ENCODE measurements at regions not wholly inside any gene's neighbourhood (a gene's known extent, or its start where the extent isn't known, plus 50 kb on each side); places are given as distances from the start of the nearest gene placed in this dataset.

GRCh38 chr10:2436933-2437332, 630.4 kb upstream of the PFKP start:
- no peak for TF ChIP-seq Cebpa-rat (IDR thresholded peaks at IDR 0.05)
- Histone ChIP-seq H3K4me3 (no peak overlapping the region), H3K4me1 (no peaks in the 10 kb centered on the region; a peak in 1 of 20 replicates), H3K4me2 (no peak overlapping the region), H3K9me3 (replicated peaks in 1 of 11) (peaks cover 0 to 11% (median 0%) of the 10 kb centered on the region in 11 experiments; a peak in 4 of 22 replicates), H3K27ac (no peak overlapping the region), H4K20me1 (no peaks in the 10 kb centered on the region), H3K36me3 (no peaks in the 10 kb centered on the region), H3K9ac (no peak overlapping the region), H3K27me3 (no peaks in the 10 kb centered on the region)

- Histone ChIP-seq H3K36me3 (no peaks in the 10 kb centered on the region), H3K27me3 (no peaks in the 10 kb centered on the region), H3K9me3 (replicated peaks in 1 of 11) (peaks cover 0 to 11% (median 0%) of the 10 kb centered on the region in 11 experiments; a peak in 4 of 22 replicates), H4K20me1 (no peaks in the 10 kb centered on the region), H3K27ac (no peak overlapping the region), H3K4me2 (no peak overlapping the region), H3K4me1 (no peaks in the 10 kb centered on the region), H3K4me3 (no peak overlapping the region), H3K9ac (no peak overlapping the region)
- no peak for TF ChIP-seq Cebpa-rat (IDR thresholded peaks at IDR 0.05)
These were observed 635.4 kb upstream of the PFKP start for GRCh38 chr10:2431961-2432360.

GRCh38 chr10:2427412-2427811, 639.9 kb upstream of the PFKP start:
- H3K4me3 ChIP-seq, result no peak overlapping the region
- H3K9me3 ChIP-seq (replicated peaks in 1 of 11), result no peaks in the 10 kb centered on the region
- no peak for TF ChIP-seq Cebpa-rat (IDR thresholded peaks at IDR 0.05)
- H4K20me1 ChIP-seq, result no peaks in the 10 kb centered on the region
- no peaks in the 10 kb centered on the region for H3K27me3 ChIP-seq
- no peak overlapping the region for H3K4me2 ChIP-seq
- no peaks in the 10 kb centered on the region for H3K36me3 ChIP-seq
- H3K27ac ChIP-seq, result no peak overlapping the region
- no peak overlapping the region for H3K9ac ChIP-seq
- H3K4me1 ChIP-seq, result no peaks in the 10 kb centered on the region

GRCh38 chr10:2425320-2425719, 642.0 kb upstream of the PFKP start:
- H3K9me3 ChIP-seq (replicated peaks in 1 of 11), result no peaks in the 10 kb centered on the region
- H3K4me1 ChIP-seq, result no peaks in the 10 kb centered on the region
- H3K9ac ChIP-seq, result no peak overlapping the region
- H3K4me3 ChIP-seq, result no peak overlapping the region
- H3K4me2 ChIP-seq, result no peak overlapping the region
- H3K27me3 ChIP-seq, result no peaks in the 10 kb centered on the region
- no peaks in the 10 kb centered on the region for H4K20me1 ChIP-seq
- no peaks in the 10 kb centered on the region for H3K36me3 ChIP-seq
- H3K27ac ChIP-seq, result no peak overlapping the region
- TF ChIP-seq Cebpa-rat (IDR thresholded peaks at IDR 0.05), result no peak

GRCh38 chr10:2414562-2414961, 652.8 kb upstream of the PFKP start:
- H3K36me3 ChIP-seq, result no peaks in the 10 kb centered on the region
- H3K27ac ChIP-seq, result no peak overlapping the region
- no peak for TF ChIP-seq Cebpa-rat (IDR thresholded peaks at IDR 0.05)
- no peak overlapping the region for H3K9ac ChIP-seq
- H3K4me2 ChIP-seq, result no peak overlapping the region
- no peaks in the 10 kb centered on the region for H3K27me3 ChIP-seq
- no peak overlapping the region for H3K4me3 ChIP-seq
- H4K20me1 ChIP-seq, result no peaks in the 10 kb centered on the region
- H3K9me3 ChIP-seq (replicated peaks in 1 of 11), result no peaks in the 10 kb centered on the region
- H3K4me1 ChIP-seq, result no peaks in the 10 kb centered on the region

- no peaks in the 10 kb centered on the region for H4K20me1 ChIP-seq
- TF ChIP-seq Cebpa-rat (IDR thresholded peaks at IDR 0.05), result no peak
- no peak overlapping the region for H3K4me3 ChIP-seq
- no peaks in the 10 kb centered on the region for H3K36me3 ChIP-seq
- no peaks in the 10 kb centered on the region for H3K4me1 ChIP-seq
- no peak overlapping the region for H3K9ac ChIP-seq
- no peaks in the 10 kb centered on the region for H3K9me3 ChIP-seq (replicated peaks in 1 of 11)
- no peak overlapping the region for H3K27ac ChIP-seq
- H3K27me3 ChIP-seq, result no peaks in the 10 kb centered on the region
- H3K4me2 ChIP-seq, result no peak overlapping the region
These were observed 653.3 kb upstream of the PFKP start for GRCh38 chr10:2414039-2414438.

- H3K9ac ChIP-seq, result no peak overlapping the region
- H3K36me3 ChIP-seq, result no peaks in the 10 kb centered on the region
- no peak overlapping the region for H3K4me3 ChIP-seq
- no peaks in the 10 kb centered on the region for H3K9me3 ChIP-seq (replicated peaks in 1 of 11)
- no peak overlapping the region for H3K27ac ChIP-seq
- H4K20me1 ChIP-seq, result no peaks in the 10 kb centered on the region
- no peaks in the 10 kb centered on the region for H3K27me3 ChIP-seq
- H3K4me2 ChIP-seq, result no peak overlapping the region
- H3K4me1 ChIP-seq, result peaks cover 0 to 4% (median 3%) of the 10 kb centered on the region in 10 experiments; a peak in 7 of 20 replicates
- no peak for TF ChIP-seq Cebpa-rat (IDR thresholded peaks at IDR 0.05)
These were observed 657.3 kb upstream of the PFKP start for GRCh38 chr10:2410049-2410448.

GRCh38 chr10:2401459-2401858, 664.1 kb upstream of the ADARB2 start:
- no peak for TF ChIP-seq Cebpa-rat (IDR thresholded peaks at IDR 0.05)
- no peak overlapping the region for H3K4me2 ChIP-seq
- H3K9ac ChIP-seq, result no peak overlapping the region

GRCh38 chr10:2399482-2399881, 662.2 kb upstream of the ADARB2 start:
- Histone ChIP-seq H3K27me3 (no peaks in the 10 kb centered on the region), H3K4me2 (no peak overlapping the region), H3K4me3 (no peak overlapping the region), H3K27ac (no peak overlapping the region), H3K36me3 (no peaks in the 10 kb centered on the region), H3K4me1 (peaks cover 0 to under 1% (median 0%) of the 10 kb centered on the region in 10 experiments; a peak in 3 of 20 replicates), H4K20me1 (no peaks in the 10 kb centered on the region), H3K9ac (no peak overlapping the region), H3K9me3 (replicated peaks in 1 of 11) (no peaks in the 10 kb centered on the region)
- no peak for TF ChIP-seq Cebpa-rat (IDR thresholded peaks at IDR 0.05)

More at GRCh38 chr10:2401459-2401858, 664.1 kb upstream of the ADARB2 start:
- no peaks in the 10 kb centered on the region for H4K20me1 ChIP-seq
- no peaks in the 10 kb centered on the region for H3K9me3 ChIP-seq (replicated peaks in 1 of 11)
- peaks cover 0 to 10% (median 6%) of the 10 kb centered on the region in 10 experiments; a peak in 7 of 20 replicates for H3K4me1 ChIP-seq
- H3K36me3 ChIP-seq, result no peaks in the 10 kb centered on the region
- H3K27me3 ChIP-seq, result no peaks in the 10 kb centered on the region
- H3K4me3 ChIP-seq, result no peak overlapping the region
- H3K27ac ChIP-seq, result no peak overlapping the region

- Histone ChIP-seq H3K9me3 (replicated peaks in 1 of 11) (no peaks in the 10 kb centered on the region), H3K36me3 (no peaks in the 10 kb centered on the region), H3K4me3 (no peak overlapping the region), H4K20me1 (no peaks in the 10 kb centered on the region), H3K27me3 (no peaks in the 10 kb centered on the region), H3K4me1 (no peaks in the 10 kb centered on the region), H3K9ac (no peak overlapping the region), H3K27ac (no peak overlapping the region), H3K4me2 (no peak overlapping the region)
- no peak for TF ChIP-seq Cebpa-rat (IDR thresholded peaks at IDR 0.05)
These were observed 655.0 kb upstream of the ADARB2 start for GRCh38 chr10:2392145-2392812.

All from BLaER1 treated with 17β-estradiol and CSF1 and Interleukin-3, amounts not matched to agents 10 nM and 100 nM (cell line).